Left ventricle myocardium inferior (tissue), 1 donor: ENCODE measurements at regions not wholly inside any gene's neighbourhood (a gene's known extent, or its start where the extent isn't known, plus 50 kb on each side); places are given as distances from the start of the nearest gene placed in this dataset.

Experiments used
- DNase-seq: peaks from one replicate; pipeline ENCODE4 v3.0.0-alpha.2; 2020
- H3K27ac ChIP-seq: fragments of 200-600 bp; replicated peaks from 2 replicates; pipeline ENCODE4 v1.8.0; 2021
- H3K27me3 ChIP-seq: fragments of 200-600 bp; 2 replicates; pipeline ENCODE4 v1.8.0; 2021; ENCODE audit warnings: low read depth
- H3K36me3 ChIP-seq: fragments of 200-600 bp; 2 replicates; pipeline ENCODE4 v1.8.0; 2021
- H3K4me1 ChIP-seq: fragments of 200-600 bp; 2 replicates; pipeline ENCODE4 v1.8.0; 2021
- H3K4me3 ChIP-seq: fragments of 200-600 bp; 2 replicates; pipeline ENCODE4 v1.8.0; 2021; ENCODE audit warnings: mild to moderate bottlenecking, moderate library complexity
- H3K9me3 ChIP-seq: fragments of 200-600 bp; replicated peaks from 2 replicates; pipeline ENCODE4 v1.8.0; 2021
- intact Hi-C: fragments of 100-400 bp; cut with micrococcal nuclease; formaldehyde crosslinking; loops from one replicate; pipeline ENCODE4 v1.11.0; 2022
- TF ChIP-seq, protein P1 (sequence below): fragments of 200-600 bp; IDR thresholded peaks from 2 replicates; pipeline ENCODE4 v1.8.0; 2021; ENCODE audit warnings: antibody characterized with exemption, mild to moderate bottlenecking, borderline replicate concordance
- donor health status: DM: no; HTN: yes; CAD: no; lungs with severe emphysema.

DNA sequence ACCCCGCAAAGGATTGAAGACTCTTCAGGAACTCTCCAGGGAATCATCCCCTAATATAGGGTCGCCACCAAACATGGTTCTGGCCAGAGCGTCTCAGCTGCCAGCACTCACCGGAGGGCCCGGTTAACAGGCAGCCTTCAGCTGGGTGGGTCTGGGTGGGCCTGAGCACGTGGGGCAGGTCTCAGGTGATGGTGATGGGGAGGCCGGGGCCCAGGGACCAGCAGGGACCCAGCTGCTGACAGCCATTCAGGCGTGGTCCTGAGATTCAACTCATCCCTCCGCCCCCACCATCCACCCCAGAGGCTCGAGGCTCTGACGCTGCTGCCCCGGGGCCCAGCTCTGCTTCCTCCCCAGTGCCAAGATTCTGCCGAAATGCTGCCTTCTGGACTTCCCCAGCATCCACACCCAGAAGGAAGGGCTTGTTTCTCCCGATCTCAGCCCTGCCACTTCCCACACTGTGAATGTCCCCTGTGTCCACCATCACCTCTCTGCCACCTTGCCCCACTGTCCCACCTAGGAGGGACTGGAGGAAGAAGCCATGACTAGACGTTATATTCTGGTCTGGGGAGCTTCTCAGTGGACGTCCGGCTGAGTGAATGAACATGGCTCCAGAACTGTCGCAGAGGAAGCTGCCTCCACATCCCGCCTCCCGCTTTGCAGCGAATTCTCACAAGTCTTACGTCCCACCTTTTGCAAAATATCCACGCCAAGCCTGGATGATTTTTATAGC is 294.2 kb upstream of the SALL3 start:
- no peak for DNase-seq
- Histone ChIP-seq H3K27ac (no peak overlapping the region), H3K4me1 (no peaks in the 10 kb centered on the region), H3K9me3 (no peaks in the 10 kb centered on the region), H3K4me3 (no peak overlapping the region), H3K36me3 (no peaks in the 10 kb centered on the region), H3K27me3 (peaks cover 58% of the 10 kb centered on the region)
- TF ChIP-seq, protein P1, sequence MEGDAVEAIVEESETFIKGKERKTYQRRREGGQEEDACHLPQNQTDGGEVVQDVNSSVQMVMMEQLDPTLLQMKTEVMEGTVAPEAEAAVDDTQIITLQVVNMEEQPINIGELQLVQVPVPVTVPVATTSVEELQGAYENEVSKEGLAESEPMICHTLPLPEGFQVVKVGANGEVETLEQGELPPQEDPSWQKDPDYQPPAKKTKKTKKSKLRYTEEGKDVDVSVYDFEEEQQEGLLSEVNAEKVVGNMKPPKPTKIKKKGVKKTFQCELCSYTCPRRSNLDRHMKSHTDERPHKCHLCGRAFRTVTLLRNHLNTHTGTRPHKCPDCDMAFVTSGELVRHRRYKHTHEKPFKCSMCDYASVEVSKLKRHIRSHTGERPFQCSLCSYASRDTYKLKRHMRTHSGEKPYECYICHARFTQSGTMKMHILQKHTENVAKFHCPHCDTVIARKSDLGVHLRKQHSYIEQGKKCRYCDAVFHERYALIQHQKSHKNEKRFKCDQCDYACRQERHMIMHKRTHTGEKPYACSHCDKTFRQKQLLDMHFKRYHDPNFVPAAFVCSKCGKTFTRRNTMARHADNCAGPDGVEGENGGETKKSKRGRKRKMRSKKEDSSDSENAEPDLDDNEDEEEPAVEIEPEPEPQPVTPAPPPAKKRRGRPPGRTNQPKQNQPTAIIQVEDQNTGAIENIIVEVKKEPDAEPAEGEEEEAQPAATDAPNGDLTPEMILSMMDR, result no peak
- intact Hi-C loops, result no loop called here

DNA sequence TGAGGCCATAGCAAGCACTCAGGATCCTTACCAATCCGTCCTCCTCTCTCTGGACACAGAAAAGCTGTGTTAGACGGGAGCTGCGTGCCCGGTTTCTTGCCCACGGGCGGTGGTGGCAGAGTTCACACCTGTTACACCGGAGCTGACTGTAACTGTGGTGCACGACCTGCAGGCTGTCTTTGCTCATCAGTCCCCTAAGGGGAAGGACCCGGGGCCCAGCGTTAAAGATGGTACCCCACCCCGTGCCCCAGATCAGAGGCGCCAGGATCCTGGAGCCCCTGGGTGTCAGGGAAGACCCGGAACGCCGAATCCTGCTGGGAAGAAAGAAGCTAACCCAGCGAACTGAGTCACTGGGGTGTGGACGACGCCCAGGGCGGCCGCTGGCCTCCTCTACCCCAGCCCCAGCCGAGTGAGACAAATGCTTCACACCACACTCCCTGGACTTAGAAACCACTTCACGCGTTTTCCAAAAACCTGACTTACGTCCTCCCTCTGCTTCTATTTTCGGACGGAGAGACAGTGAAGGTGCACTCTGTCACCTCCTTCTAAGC is 293.6 kb upstream of the SALL3 start:
- H3K4me3 ChIP-seq, result no peak overlapping the region
- no peaks in the 10 kb centered on the region for H3K4me1 ChIP-seq
- DNase-seq, result no peak
- no peaks in the 10 kb centered on the region for H3K9me3 ChIP-seq
- intact Hi-C loops, result no loop called here
- TF ChIP-seq, protein P1, result no peak
- H3K27ac ChIP-seq, result no peak overlapping the region
- no peaks in the 10 kb centered on the region for H3K36me3 ChIP-seq
- peaks cover 54% of the 10 kb centered on the region for H3K27me3 ChIP-seq

DNA sequence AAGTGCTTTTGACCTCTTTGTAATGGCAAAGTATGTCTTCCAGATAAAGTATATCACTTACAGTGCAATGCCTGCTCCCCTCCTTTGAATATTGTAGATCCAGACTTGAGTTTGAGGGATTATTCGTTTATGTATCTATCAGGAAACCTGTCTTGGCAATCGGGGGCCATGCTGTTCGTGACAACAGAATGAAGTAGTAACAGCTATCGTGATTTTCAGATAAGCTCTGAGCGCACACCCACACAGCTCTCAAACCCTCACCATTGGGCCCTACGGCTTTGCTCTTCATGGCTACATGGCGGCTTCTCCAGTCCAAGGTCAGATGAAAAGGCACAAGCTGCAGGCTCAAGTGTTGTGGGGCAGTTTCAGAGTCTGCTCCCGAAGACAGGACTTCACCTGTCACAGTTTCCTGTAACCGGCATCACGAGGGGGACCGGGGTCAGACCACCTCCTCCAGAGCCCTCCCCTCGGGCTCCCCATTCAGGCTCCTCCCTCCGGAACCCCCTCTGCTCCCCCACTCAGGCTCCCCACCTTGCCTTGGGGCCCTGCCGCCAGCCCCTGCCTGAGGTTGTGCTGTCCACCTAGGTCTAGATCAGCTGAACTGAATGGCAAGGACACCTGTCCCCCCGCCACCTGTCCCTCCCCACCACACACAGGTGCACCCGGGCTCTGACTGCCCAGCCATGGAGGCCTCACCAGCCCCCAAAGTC is 292.5 kb upstream of the SALL3 start:
- Histone ChIP-seq H3K9me3 (no peaks in the 10 kb centered on the region), H3K4me3 (no peak overlapping the region), H3K36me3 (no peaks in the 10 kb centered on the region), H3K27ac (no peak overlapping the region), H3K27me3 (peaks cover 51% of the 10 kb centered on the region), H3K4me1 (no peaks in the 10 kb centered on the region)
- TF ChIP-seq, protein P1, result no peak
- intact Hi-C loops, result no loop called here
- no peak for DNase-seq

DNA sequence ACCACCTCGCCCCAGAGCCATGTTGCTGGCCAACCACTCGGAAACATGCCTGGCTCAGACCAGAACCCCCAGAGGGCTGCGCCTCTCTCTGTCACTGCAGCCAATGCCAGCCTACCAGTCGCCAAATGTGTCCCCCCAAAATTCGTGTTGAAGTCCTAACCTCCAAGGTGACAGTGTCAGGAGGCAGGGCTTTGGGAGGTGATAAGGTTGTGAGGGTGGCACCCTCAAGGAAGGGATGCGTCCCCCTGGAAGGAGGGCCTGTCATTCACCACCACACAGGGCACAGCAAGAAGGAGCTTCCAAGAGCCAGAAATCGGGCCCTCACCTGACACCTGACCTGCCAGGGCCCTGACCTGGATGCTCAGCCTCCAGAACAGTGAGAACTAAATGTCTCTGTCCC is 291.9 kb upstream of the SALL3 start:
- intact Hi-C loops, result no loop called here
- TF ChIP-seq, protein P1, result no peak
- Histone ChIP-seq H3K4me3 (no peak overlapping the region), H3K27me3 (peaks cover 48% of the 10 kb centered on the region), H3K4me1 (no peaks in the 10 kb centered on the region), H3K36me3 (no peaks in the 10 kb centered on the region), H3K9me3 (no peaks in the 10 kb centered on the region), H3K27ac (no peak overlapping the region)
- DNase-seq, result no peak

DNA sequence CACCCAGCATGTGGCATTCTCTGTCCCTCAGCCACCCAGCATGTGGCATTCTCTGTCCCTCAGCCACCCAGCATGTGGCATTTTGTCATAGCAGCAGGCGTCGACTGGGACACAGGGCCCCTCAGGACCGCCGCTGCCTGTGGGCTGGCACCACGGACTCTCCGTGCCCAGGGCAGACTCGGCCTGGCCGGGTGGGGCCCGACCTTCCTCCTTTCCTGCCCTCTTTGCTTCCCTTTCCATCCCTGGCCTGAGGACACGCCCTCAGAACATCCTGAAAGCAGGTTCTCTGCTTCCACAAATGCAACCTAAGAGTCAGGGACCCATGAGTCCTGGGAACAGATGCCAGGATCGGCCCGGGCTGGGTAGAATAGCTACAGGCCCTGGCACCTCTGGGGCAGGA is 291.4 kb upstream of the SALL3 start:
- H3K36me3 ChIP-seq, result no peaks in the 10 kb centered on the region
- no peaks in the 10 kb centered on the region for H3K9me3 ChIP-seq
- no peaks in the 10 kb centered on the region for H3K4me1 ChIP-seq
- TF ChIP-seq, protein P1, result no peak
- intact Hi-C loops, result no loop called here
- no peak for DNase-seq
- H3K27ac ChIP-seq, result no peak overlapping the region
- peaks cover 47% of the 10 kb centered on the region for H3K27me3 ChIP-seq
- H3K4me3 ChIP-seq, result no peak overlapping the region
